ENCODE measurements at regions not wholly inside any gene's neighbourhood (a gene's known extent, or its start where the extent isn't known, plus 50 kb on each side); places are given as distances from the start of the nearest gene placed in this dataset.

DNA sequence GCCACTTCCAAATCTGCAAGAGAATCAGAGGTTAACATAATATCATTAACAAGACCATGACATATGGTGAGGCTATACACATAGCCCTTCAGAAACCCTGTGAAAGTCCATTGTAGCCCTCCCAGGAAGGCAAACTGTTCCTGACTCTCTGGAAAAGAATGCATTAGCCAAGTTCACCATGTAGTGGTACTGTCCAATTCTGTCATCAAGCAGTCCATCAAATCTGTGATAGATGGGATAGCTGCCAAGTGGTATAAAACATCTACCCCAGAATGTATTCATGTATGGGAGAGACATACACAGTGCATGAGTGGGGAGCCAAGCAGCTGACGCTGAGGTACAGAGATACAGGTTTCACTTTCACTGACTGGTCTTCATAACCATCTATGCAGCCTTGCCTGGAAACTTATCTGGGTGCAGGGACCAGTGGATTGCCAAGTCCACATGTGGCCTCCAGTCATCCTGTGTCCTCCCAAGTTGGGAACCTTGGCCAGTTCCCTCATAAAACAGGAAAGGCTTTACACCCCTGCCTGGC is 281.1 kb downstream of the MBD2 start:
- H3K79me1 ChIP-seq (replicated peaks; ENCODE audit: low read length, poor library complexity, severe bottlenecking) = no peaks in the 10 kb centered on the region
- no peaks in the 10 kb centered on the region for H3K27me3 ChIP-seq (ENCODE audit: control insufficient read depth in 1 of 2, insufficient read depth in 1 of 2, low read length in 2 of 2)
- H3K4me1 ChIP-seq (ENCODE audit: control insufficient read depth, insufficient read depth, low read depth, low read length) = peaks cover 3% of the 10 kb centered on the region
- no peak overlapping the region for H4K8ac ChIP-seq (ENCODE audit: low read length)
- H3K4me3 ChIP-seq (ENCODE audit: insufficient read depth in 1 of 2, low read depth in 1 of 2, low read length in 2 of 2) = no peak overlapping the region
- no peaks in the 10 kb centered on the region for H3K9me3 ChIP-seq (ENCODE audit: control insufficient read depth, low read length)
- no peak overlapping the region for H2BK5ac ChIP-seq (ENCODE audit: low read depth, low read length, poor library complexity, severe bottlenecking)
- H3K23ac ChIP-seq (ENCODE audit: low read length in 2 of 2) = no peak overlapping the region
- 89% methylated on average over 1 of the region's 1 CpG for WGBS
- H4K91ac ChIP-seq (ENCODE audit: low read length) = no peak overlapping the region
- no peak overlapping the region for H2BK12ac ChIP-seq (ENCODE audit: low read length in 2 of 2)
- no peak overlapping the region for H3K4ac ChIP-seq (ENCODE audit: low read depth in 1 of 2, low read length in 2 of 2)
- no peak overlapping the region for H2AFZ ChIP-seq (ENCODE audit: low read depth, low read length)
- DNase-seq = no peak
- no peaks in the 10 kb centered on the region for H3K36me3 ChIP-seq (ENCODE audit: control insufficient read depth in 1 of 2, insufficient read depth in 2 of 2, low read depth in 1 of 2, low read length in 2 of 2)
- no peak overlapping the region for H2AK5ac ChIP-seq (ENCODE audit: low read length, severe bottlenecking)
- H3K9ac ChIP-seq (ENCODE audit: low read length) = no peak overlapping the region
- no peak overlapping the region for H3K18ac ChIP-seq (ENCODE audit: low read depth in 1 of 2, low read length in 2 of 2)
- no peak overlapping the region for H2BK120ac ChIP-seq (ENCODE audit: low read depth, low read length)
- no peak overlapping the region for H3K4me2 ChIP-seq (ENCODE audit: low read length, poor library complexity, severe bottlenecking)
- no peak overlapping the region for H2BK15ac ChIP-seq (ENCODE audit: low read depth, poor library complexity, severe bottlenecking)
- H3K27ac ChIP-seq (ENCODE audit: low read length, poor library complexity, severe bottlenecking) = no peak overlapping the region
- H3K14ac ChIP-seq (ENCODE audit: low read length in 2 of 2) = no peak overlapping the region

DNA sequence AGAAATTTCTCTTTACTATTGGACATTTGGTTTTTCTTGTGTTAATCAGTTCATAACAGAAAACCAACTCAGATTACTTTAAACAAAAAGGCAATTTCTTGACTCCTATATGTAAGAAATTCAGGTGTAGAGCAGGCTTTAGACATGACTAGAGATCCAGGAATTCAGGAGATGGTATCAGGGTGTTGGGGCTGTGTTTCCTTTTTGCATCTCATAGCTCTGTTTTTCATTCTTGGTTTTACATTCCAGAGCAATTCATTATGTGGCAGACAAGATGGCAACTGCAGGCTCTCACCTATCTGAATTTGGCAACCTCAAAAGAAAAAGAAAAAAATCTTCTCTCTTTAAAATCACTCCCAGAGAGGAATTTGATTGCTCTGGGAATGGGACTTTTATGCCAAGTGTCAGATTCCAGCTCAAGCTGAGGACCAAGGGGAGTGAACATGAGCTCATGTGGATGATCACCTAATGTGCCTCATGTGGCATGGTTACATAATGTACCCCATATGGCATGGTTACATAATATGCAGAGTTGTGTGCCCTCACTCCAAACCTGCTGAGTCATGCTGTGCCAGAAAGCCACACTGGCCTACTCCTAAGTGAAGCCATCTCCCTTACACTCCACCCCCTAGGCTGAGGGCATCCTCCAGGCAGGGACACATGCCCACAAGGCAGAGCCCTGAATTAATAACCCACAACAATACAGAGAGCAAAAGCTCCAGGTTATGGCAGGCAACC is 282.7 kb downstream of the MBD2 start:
- Histone ChIP-seq H3K27ac (ENCODE audit: low read length, poor library complexity, severe bottlenecking) (no peak overlapping the region), H2BK15ac (ENCODE audit: low read depth, poor library complexity, severe bottlenecking) (no peak overlapping the region), H3K36me3 (ENCODE audit: control insufficient read depth in 1 of 2, insufficient read depth in 2 of 2, low read depth in 1 of 2, low read length in 2 of 2) (no peaks in the 10 kb centered on the region), H3K4me1 (ENCODE audit: control insufficient read depth, insufficient read depth, low read depth, low read length) (peaks cover 2% of the 10 kb centered on the region), H2BK12ac (ENCODE audit: low read length in 2 of 2) (no peak overlapping the region), H3K18ac (ENCODE audit: low read depth in 1 of 2, low read length in 2 of 2) (no peak overlapping the region), H2BK120ac (ENCODE audit: low read depth, low read length) (no peak overlapping the region), H3K27me3 (ENCODE audit: control insufficient read depth in 1 of 2, insufficient read depth in 1 of 2, low read length in 2 of 2) (no peaks in the 10 kb centered on the region), H2AK5ac (ENCODE audit: low read length, severe bottlenecking) (no peak overlapping the region), H4K91ac (ENCODE audit: low read length) (no peak overlapping the region), H3K79me1 (replicated peaks; ENCODE audit: low read length, poor library complexity, severe bottlenecking) (no peaks in the 10 kb centered on the region), H3K4ac (ENCODE audit: low read depth in 1 of 2, low read length in 2 of 2) (no peak overlapping the region), H3K14ac (ENCODE audit: low read length in 2 of 2) (no peak overlapping the region), H2BK5ac (ENCODE audit: low read depth, low read length, poor library complexity, severe bottlenecking) (no peak overlapping the region), H4K8ac (ENCODE audit: low read length) (no peak overlapping the region), H3K4me2 (ENCODE audit: low read length, poor library complexity, severe bottlenecking) (no peak overlapping the region), H3K9me3 (ENCODE audit: control insufficient read depth, low read length) (no peaks in the 10 kb centered on the region), H3K9ac (ENCODE audit: low read length) (no peak overlapping the region), H3K23ac (ENCODE audit: low read length in 2 of 2) (no peak overlapping the region), H2AFZ (ENCODE audit: low read depth, low read length) (no peak overlapping the region), H3K4me3 (ENCODE audit: insufficient read depth in 1 of 2, low read depth in 1 of 2, low read length in 2 of 2) (no peak overlapping the region)
- no peak for DNase-seq

DNA sequence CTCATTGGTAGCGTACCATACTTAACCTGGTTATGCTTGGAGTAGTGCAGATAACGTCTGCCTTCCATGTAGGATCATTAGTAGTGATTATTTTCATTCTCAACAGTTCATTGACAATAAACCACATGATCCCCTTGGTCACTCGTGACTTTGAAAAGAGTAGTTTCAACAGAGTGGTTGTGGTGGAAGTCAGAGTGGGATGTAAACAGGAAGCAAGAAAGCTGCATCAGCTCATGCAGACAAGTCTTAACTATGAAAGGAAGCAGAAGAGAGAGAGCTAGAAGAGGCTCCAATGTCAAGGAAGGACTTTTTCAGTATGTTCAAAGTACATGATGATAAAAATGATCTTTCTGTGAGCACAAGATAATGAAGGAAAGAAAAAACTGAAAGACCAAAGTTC is 287.4 kb downstream of the MBD2 start:
- Histone ChIP-seq H3K14ac (ENCODE audit: low read length in 2 of 2) (no peak overlapping the region), H3K4me3 (ENCODE audit: insufficient read depth in 1 of 2, low read depth in 1 of 2, low read length in 2 of 2) (no peak overlapping the region), H3K4me2 (ENCODE audit: low read length, poor library complexity, severe bottlenecking) (no peak overlapping the region), H3K9me3 (ENCODE audit: control insufficient read depth, low read length) (no peaks in the 10 kb centered on the region), H2BK15ac (ENCODE audit: low read depth, poor library complexity, severe bottlenecking) (no peak overlapping the region), H4K91ac (ENCODE audit: low read length) (no peak overlapping the region), H3K4me1 (ENCODE audit: control insufficient read depth, insufficient read depth, low read depth, low read length) (peaks cover 2% of the 10 kb centered on the region), H3K27me3 (ENCODE audit: control insufficient read depth in 1 of 2, insufficient read depth in 1 of 2, low read length in 2 of 2) (no peaks in the 10 kb centered on the region), H3K4ac (ENCODE audit: low read depth in 1 of 2, low read length in 2 of 2) (no peak overlapping the region), H3K18ac (ENCODE audit: low read depth in 1 of 2, low read length in 2 of 2) (no peak overlapping the region), H4K8ac (ENCODE audit: low read length) (no peak overlapping the region), H3K79me1 (replicated peaks; ENCODE audit: low read length, poor library complexity, severe bottlenecking) (no peaks in the 10 kb centered on the region), H3K27ac (ENCODE audit: low read length, poor library complexity, severe bottlenecking) (no peak overlapping the region), H2BK120ac (ENCODE audit: low read depth, low read length) (no peak overlapping the region), H2AK5ac (ENCODE audit: low read length, severe bottlenecking) (no peak overlapping the region), H2BK12ac (ENCODE audit: low read length in 2 of 2) (no peak overlapping the region), H2BK5ac (ENCODE audit: low read depth, low read length, poor library complexity, severe bottlenecking) (no peak overlapping the region), H3K9ac (ENCODE audit: low read length) (no peak overlapping the region), H3K23ac (ENCODE audit: low read length in 2 of 2) (no peak overlapping the region), H2AFZ (ENCODE audit: low read depth, low read length) (no peak overlapping the region), H3K36me3 (ENCODE audit: control insufficient read depth in 1 of 2, insufficient read depth in 2 of 2, low read depth in 1 of 2, low read length in 2 of 2) (no peaks in the 10 kb centered on the region)
- DNase-seq = no peak
- 39% methylated on average over 2 of the region's 3 CpGs for WGBS

DNA sequence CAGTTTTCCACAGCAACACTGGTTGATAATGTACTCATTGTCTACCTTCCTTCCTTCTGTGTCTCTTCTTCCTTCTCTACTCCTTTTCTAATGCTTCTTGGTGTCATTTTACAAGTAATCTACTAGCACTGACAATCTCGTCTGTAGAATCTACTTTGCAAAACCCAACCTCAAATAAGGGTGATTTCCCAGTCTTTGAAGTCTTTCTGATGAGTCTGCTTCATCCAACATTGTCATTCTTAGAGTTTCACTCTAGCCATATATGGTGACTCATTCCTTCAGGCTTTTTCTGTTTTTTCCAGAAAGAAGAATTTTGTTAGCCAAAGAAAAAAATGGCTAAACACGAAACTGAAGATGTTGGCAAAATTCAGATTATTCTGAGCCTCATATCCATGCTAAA is 288.7 kb downstream of the MBD2 start:
- Histone ChIP-seq H2BK120ac (ENCODE audit: low read depth, low read length) (no peak overlapping the region), H2BK15ac (ENCODE audit: low read depth, poor library complexity, severe bottlenecking) (no peak overlapping the region), H2BK12ac (ENCODE audit: low read length in 2 of 2) (no peak overlapping the region), H3K9ac (ENCODE audit: low read length) (no peak overlapping the region), H3K79me1 (replicated peaks; ENCODE audit: low read length, poor library complexity, severe bottlenecking) (no peaks in the 10 kb centered on the region), H3K4me2 (ENCODE audit: low read length, poor library complexity, severe bottlenecking) (no peak overlapping the region), H3K27ac (ENCODE audit: low read length, poor library complexity, severe bottlenecking) (no peak overlapping the region), H3K4me1 (ENCODE audit: control insufficient read depth, insufficient read depth, low read depth, low read length) (no peaks in the 10 kb centered on the region), H3K23ac (ENCODE audit: low read length in 2 of 2) (no peak overlapping the region), H3K36me3 (ENCODE audit: control insufficient read depth in 1 of 2, insufficient read depth in 2 of 2, low read depth in 1 of 2, low read length in 2 of 2) (no peaks in the 10 kb centered on the region), H3K4ac (ENCODE audit: low read depth in 1 of 2, low read length in 2 of 2) (no peak overlapping the region), H3K27me3 (ENCODE audit: control insufficient read depth in 1 of 2, insufficient read depth in 1 of 2, low read length in 2 of 2) (no peaks in the 10 kb centered on the region), H3K14ac (ENCODE audit: low read length in 2 of 2) (no peak overlapping the region), H2AK5ac (ENCODE audit: low read length, severe bottlenecking) (no peak overlapping the region), H4K8ac (ENCODE audit: low read length) (no peak overlapping the region), H3K9me3 (ENCODE audit: control insufficient read depth, low read length) (no peaks in the 10 kb centered on the region), H3K4me3 (ENCODE audit: insufficient read depth in 1 of 2, low read depth in 1 of 2, low read length in 2 of 2) (no peak overlapping the region), H2BK5ac (ENCODE audit: low read depth, low read length, poor library complexity, severe bottlenecking) (no peak overlapping the region), H2AFZ (ENCODE audit: low read depth, low read length) (no peak overlapping the region), H3K18ac (ENCODE audit: low read depth in 1 of 2, low read length in 2 of 2) (no peak overlapping the region), H4K91ac (ENCODE audit: low read length) (no peak overlapping the region)
- no peak for DNase-seq
- 51% methylated on average over 2 of the region's 2 CpGs for WGBS

All from mesenchymal stem cell (in vitro differentiated cells and primary cell).